CD4-positive, alpha-beta T cell treated with Interleukin-15 for 1 hour (primary cell): ENCODE measurements at regions not wholly inside any gene's neighbourhood (a gene's known extent, or its start where the extent isn't known, plus 50 kb on each side); places are given as distances from the start of the nearest gene placed in this dataset.
"Not testable (repeated sequence)": the region's sequence is repeated elsewhere in the genome, so short reads cannot be mapped to it uniquely, and the experiment has no call there.

Experiments used
- DNase-seq: peaks from one replicate; pipeline ENCODE4 v3.0.0-alpha.2; 2020

DNA sequence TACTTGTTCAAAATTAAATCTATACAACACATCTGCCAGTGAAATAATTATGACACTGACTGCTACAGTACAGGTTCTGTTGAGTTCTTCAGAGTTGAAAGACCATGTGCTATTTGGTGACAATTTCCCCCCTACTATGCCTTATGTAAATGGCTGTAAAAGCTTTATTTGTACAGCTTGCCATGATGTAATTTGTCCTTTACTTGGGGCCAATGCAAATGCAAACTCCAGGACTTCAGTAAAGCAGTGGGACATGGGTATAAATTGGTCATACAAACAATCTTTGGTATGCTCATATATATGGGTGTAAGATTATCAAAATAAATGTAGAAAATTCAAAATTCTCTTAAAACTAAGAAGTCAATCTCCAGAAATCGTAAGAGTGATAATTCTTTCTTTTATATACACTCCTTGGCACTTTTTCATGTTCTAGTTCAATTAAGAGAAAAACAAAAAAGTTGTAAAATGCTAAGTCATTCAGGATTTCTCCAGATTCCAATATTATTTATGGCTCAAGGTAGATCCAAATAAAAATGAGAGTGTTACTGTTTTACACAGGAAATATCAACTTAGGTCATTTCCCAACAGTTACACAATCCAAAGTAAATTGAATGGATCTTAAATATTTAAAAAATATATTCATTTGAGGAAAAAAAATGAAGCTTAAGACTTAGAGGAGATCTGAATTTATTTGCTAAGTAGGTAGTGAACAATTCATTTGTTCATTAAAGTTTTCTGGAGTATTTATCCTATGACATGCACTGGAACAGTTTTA is 1310.5 kb upstream of the CITED2 start:
- DNase-seq: no peak

DNA sequence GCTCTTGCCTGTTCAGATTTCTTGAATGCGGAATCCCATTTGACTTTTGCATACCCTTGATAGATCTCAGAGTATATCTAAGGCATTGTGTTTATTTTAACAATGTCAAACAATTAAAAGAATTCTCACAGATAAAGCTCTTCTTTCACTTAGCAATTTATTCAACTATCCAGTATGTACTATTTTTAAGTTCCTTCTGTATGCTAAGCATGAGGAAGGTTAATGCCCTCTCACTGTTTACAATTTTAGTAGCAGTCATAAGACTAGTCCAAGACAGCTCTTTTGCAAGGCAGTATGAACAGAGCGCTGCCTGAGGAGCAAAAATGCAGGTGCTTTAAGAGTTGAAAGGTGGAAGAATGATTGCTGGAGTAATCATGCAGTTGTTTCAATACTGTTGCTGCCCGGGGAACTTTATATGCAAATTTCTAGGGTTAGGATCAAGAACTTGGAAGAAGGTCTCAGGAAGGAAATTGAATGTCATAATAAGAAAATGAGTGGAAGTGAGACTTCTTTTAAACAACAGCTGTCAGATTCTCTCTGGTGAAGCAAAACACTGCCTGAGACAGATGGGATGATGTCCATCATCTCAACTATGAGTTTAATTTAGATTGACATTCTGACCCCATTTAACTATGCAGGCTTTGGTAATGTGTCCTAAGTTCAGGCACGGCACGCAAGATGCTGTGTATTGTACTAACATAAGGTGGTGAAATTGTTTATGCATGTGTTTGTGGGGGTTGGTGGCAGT is 1303.5 kb upstream of the CITED2 start:
- DNase-seq: no peak

DNA sequence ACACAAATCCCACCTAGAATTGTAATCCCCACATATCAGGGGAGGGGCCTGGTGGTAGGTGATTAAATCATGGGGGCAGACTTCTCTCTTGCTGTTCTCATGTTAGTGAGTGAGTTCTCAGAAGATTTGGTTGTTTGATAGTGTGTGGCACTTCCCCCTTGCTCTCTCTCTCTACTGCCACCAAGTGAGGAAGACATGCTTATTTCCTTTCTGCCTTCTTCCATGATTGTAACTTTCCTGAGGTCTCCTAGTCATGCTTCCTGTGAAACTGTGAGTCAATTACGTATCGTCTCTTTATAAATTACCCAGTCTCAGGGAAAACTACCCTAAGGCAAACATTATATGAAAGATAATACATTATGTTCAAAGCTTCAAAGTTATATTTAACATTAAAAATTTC is 1297.5 kb upstream of the CITED2 start:
- DNase-seq: no peak

GRCh38 chr6:140670021-140670420 is 1295.6 kb upstream of the CITED2 start:
- no peak for DNase-seq

GRCh38 chr6:140669321-140669720 is 1294.9 kb upstream of the CITED2 start:
- no peak for DNase-seq

DNA sequence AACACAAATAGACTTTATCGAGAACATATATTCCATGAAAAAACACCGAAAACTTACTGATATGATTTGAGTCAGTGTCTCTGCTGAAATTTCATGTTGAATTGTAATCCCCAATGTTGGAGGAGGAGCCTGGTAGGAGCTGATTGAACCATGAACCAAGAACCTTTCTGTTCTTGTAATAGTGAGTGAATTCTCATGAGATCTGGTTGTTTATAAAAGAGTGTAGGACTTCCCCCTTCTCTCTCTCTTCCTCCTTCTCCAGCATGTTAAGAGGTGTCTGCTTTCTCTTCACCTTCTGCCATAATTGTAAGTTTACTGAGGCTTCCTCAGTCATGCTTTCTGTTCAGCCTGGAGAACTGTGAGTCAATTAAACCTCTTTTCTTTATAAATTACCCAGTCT is 1289.3 kb upstream of the CITED2 start:
- no peak for DNase-seq

DNA sequence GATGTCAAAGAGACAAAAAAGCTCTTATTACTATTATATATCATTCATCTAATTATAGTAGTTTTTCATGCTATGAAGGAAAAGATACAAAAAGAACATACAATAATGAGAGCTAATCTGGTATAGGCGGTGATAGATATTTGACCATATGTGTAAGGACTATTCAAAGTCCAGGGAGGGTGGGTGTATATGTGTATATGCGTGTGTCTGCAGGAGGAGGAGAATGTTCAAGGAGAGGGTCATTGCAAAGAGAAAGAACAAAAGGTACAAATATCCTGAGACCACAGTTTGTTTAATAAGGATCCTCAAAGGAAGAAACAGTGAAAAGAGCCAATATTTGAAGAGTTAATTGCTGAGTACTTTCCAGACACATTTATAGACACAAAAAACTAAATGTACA is 1288.6 kb upstream of the CITED2 start:
- no peak for DNase-seq

GRCh38 chr6:140661691-140662090 is 1287.2 kb upstream of the CITED2 start:
- DNase-seq: no peak

- no peak for DNase-seq
Observed at GRCh38 chr6:140660295-140660694, 1285.8 kb upstream of the CITED2 start.

DNA sequence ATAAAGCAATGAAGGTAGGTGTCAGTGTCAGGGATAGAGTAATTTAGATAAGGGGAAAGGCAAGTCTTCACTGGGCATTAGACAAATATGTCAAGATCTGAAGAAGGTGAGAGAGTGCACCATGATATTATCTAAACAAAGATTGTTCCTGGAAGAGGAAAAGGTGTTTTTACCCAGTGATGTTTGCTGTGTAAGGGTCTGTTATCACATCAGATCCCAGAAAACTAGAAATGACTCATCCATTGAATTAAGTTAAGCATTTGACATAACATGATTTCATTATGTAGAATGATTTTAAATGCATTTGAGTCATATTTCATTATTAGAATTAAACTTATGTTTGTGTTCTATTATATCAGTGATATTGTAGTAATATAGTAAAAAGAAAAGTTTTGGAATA is 1279.5 kb upstream of the CITED2 start:
- DNase-seq: no peak

- DNase-seq: no peak
Observed at GRCh38 chr6:140653506-140653905, 1279.1 kb upstream of the CITED2 start.

- DNase-seq: not testable (repeated sequence)
Observed at GRCh38 chr6:140649502-140649901, 1275.1 kb upstream of the CITED2 start.

DNA sequence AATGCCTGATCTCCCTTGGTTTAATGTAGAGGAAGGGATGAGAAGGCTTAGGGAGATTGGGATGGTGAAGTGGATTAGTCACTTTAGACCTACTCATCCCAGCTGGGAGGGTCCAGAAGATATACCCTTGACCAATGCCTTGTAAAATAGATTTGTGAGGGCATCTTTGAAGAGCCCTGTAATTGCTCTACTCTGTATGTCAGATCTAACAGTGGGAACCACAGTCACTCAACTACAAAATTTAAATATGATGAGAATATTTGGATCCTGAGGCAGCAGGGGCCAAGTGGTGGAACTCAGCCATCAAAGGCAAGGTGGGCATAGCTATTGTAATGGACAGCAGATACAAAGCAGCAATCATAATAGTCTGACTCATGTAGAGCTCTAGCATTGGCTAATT is 1272.9 kb upstream of the CITED2 start:
- not testable (repeated sequence) for DNase-seq

DNA sequence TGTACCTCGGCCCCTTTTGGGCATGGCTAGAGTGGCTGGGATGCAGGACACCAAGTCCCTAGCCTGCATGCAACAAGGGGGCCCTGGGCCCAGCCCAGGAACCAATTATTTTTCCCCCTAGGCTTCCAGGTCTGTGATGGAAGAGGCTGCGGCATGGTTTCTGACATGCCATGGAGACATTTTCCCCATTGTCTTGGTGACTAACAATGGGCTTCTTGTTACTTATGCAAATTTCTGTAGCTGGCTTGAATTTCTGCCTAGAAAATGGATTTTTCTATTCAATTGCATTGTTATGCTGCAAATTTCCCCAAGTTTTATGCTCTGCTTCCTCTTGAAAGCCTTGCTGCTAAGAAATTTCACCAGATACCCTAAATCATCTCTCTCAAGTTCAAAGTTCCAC is 1269.6 kb upstream of the CITED2 start:
- no peak for DNase-seq

DNA sequence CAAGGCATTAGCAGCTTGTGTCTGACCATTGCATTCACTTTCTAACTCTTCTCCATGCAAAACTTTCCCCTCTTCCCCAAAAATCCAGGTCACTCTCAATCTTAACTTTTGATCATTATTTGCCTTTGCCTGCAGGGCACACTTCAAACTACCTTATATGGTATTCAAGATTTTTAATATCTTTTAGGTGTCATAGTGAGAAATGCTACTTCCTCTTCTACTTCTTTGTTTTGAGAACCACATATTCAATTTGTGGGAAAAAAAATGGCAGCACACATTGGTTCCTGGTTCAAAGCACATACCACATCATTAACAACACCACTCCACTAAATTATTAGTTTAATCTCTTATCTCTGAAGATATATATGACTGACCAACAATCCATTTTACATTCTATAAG is 1267.0 kb upstream of the CITED2 start:
- DNase-seq: no peak

DNA sequence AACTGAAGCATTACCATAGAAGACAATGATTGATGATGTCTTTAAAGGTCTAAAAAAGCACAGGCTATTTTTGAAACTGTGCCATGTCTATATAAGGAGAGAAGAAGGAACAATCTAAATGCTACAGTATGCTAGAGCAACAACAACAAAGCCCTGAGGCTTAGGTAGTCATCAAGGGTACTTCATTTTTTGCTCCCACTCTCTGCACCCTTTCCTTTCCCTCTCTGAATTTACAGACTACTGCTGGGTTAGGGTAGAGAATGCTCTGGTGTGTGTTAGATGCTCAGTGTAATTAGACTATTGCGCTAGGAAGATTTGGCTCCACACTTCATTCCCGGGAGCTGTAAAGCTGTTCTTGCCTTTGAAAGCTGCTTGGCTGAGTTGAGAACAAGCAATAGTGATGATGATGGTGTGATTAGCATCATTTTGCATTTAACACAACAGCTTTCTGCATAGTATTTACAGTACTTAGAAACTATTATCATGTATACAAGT is 1262.5 kb upstream of the CITED2 start:
- no peak for DNase-seq

- DNase-seq: no peak
Observed at GRCh38 chr6:140636271-140636907, 1261.9 kb upstream of the CITED2 start.

- DNase-seq: no peak
Observed at GRCh38 chr6:140627002-140627401, 1252.6 kb upstream of the CITED2 start.

DNA sequence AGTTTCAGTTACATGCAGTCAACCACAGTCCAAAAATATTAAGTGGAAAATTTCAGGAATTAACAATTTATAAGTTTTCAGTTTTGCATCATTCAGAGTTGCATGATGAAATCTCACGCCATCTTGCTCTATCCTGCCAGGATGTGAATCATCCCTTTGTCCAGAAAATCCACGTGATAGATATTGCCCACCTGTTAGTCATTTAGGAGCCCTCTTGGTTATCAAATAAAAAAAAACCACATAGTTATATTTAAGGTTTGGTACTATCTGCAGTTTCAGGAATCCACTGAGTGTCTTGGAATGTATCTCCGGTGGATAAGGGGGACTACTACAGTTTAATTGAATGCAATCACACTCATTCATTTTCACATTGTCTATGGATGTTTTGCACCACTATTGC is 1249.0 kb upstream of the CITED2 start:
- no peak for DNase-seq

GRCh38 chr6:140620496-140620895 is 1246.0 kb upstream of the CITED2 start:
- DNase-seq: no peak

DNA sequence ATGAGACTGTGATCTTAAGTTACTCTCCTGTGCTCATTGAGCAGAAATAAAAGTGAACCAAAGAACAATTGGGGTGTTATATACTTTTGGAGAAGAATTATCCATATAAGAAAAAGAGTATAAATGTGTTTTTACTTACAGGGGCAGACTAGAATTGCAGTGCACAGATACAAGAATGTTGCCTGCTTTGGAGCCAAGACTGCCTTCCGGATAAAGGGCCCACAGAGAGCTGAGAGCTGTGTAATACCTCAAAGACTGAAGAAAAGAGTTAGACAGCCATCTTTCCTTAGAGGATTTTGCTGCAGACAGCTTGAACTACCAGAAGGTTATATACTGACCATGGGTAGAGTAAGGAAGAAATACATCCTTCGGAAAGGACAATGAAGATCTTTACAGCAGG is 1235.5 kb upstream of the CITED2 start:
- DNase-seq: no peak

DNA sequence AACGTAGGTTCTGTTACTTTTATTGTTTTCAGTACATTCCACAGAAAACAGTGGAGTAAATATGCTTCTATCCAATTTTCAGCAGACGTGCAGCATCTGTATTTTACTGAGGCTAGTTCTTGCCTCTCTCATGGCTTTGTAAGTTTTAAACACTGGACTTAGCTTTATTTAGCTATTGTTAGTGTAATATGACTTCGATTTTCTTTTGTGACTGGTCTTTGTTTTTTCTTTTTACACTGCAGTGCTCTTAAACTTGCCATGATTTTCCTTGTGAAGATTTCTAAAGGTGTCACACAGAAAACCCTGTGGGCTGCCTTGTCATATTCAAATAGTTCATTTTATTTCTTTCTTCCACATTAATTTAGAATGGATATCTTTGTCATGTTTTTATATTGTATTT is 1234.9 kb upstream of the CITED2 start:
- DNase-seq: no peak

DNA sequence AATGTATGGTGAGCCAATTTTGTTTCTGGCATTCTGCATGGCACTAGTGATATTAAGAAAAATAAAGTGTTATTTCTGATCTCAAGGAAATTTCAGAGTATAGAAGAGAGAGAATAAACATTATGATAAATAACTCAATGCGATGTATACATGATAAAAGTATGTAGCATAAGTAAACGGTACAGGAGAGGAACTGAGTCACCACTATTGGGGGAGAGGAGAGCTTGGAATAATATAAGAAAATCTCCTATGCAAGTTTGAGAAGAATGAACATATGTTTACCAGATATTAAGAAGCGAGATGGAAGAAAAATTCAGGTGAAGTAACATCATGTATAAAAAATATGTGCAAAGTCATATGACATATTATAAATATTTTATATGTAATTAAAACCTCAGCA is 1230.3 kb upstream of the CITED2 start:
- no peak for DNase-seq
